IPS-11a (cell line): ENCODE measurements at regions not wholly inside any gene's neighbourhood (a gene's known extent, or its start where the extent isn't known, plus 50 kb on each side); places are given as distances from the start of the nearest gene placed in this dataset.
"Not testable (repeated sequence)": the region's sequence is repeated elsewhere in the genome, so short reads cannot be mapped to it uniquely, and the experiment has no call there.

Source experiments
- H3K4me3 ChIP-seq: one replicate; pipeline ENCODE4 v1.5.1; 2013; ENCODE audit warnings: low read depth, low read length, control low read depth

DNA sequence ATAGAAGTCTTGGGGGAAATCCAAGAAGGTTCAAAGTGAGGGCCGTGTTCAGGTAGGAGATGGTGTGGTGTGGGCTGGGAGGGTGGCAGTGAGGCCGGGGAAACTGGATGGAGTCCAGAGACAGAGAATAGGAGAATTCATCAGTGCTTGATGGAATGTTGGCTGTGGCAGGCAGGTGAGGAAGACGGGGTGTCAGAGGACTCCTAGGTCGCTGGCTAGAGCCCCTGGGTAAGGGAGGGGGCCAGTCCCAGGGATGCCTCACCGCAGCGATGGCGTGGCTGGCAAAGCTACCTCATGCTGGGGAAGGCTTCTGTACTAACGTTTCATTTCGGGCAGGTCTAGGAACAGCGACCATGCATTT, 373.0 kb downstream of the RPS24 start:
- peak overlapping the region; percentile 79 for H3K4me3 ChIP-seq

GRCh38 chr10:78407009-78407711, 373.5 kb downstream of the RPS24 start:
- peak overlapping the region; percentile 79 for H3K4me3 ChIP-seq

DNA sequence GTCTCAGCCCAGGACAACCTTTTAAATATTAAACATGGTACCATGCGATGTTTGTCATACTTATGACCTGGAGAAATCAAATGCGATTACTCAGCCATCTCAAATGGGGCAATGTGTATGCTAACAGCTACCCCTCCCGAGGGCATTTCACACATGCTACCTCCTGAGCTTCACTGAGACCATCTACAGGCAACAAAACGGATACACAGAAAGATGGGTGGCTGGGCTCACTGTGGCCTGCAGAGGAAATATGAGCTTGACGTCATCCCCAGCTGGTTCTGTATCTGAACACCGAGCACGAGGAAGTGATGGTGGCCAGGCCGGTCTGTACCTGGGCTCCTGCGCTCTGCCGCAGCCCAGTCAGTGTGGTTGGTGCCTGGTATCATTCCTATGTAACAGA, 374.3 kb downstream of the RPS24 start:
- no peak overlapping the region for H3K4me3 ChIP-seq

GRCh38 chr10:78408671-78409472, 375.2 kb downstream of the RPS24 start:
- no peak overlapping the region for H3K4me3 ChIP-seq

- no peak overlapping the region for H3K4me3 ChIP-seq
Observed at GRCh38 chr10:78410046-78410965, 376.6 kb downstream of the RPS24 start.

- H3K4me3 ChIP-seq, result no peak overlapping the region
Observed at GRCh38 chr10:78411716-78412115, 378.1 kb downstream of the RPS24 start.

GRCh38 chr10:78412605-78413004, 378.9 kb downstream of the RPS24 start:
- H3K4me3 ChIP-seq, result no peak overlapping the region

- no peak overlapping the region for H3K4me3 ChIP-seq
Observed at GRCh38 chr10:78413076-78414055, 379.7 kb downstream of the RPS24 start.

DNA sequence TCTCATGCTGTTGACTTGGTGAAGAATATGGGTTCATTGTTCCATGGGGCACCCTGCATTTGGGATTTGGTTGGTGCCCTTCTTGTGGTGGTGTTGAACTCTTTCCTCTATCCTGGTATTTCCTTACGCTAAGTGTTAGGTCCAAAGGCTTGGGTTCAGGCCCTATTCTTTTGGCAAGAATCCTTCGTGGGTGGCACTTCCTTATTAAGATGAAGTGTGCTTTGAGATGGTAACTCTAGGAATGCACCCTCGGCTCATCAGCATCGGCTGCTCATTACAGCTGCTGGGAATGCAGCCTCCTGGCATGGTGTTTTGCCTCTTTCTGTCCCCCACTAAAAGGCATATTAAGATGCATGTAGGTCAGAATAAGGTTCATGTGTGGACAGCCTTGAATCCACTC, 380.7 kb downstream of the RPS24 start:
- H3K4me3 ChIP-seq, result no peak overlapping the region

GRCh38 chr10:78415111-78415510, 381.4 kb downstream of the RPS24 start:
- no peak overlapping the region for H3K4me3 ChIP-seq

- H3K4me3 ChIP-seq, result no peak overlapping the region
Observed at GRCh38 chr10:78416031-78417011, 382.7 kb downstream of the RPS24 start.

DNA sequence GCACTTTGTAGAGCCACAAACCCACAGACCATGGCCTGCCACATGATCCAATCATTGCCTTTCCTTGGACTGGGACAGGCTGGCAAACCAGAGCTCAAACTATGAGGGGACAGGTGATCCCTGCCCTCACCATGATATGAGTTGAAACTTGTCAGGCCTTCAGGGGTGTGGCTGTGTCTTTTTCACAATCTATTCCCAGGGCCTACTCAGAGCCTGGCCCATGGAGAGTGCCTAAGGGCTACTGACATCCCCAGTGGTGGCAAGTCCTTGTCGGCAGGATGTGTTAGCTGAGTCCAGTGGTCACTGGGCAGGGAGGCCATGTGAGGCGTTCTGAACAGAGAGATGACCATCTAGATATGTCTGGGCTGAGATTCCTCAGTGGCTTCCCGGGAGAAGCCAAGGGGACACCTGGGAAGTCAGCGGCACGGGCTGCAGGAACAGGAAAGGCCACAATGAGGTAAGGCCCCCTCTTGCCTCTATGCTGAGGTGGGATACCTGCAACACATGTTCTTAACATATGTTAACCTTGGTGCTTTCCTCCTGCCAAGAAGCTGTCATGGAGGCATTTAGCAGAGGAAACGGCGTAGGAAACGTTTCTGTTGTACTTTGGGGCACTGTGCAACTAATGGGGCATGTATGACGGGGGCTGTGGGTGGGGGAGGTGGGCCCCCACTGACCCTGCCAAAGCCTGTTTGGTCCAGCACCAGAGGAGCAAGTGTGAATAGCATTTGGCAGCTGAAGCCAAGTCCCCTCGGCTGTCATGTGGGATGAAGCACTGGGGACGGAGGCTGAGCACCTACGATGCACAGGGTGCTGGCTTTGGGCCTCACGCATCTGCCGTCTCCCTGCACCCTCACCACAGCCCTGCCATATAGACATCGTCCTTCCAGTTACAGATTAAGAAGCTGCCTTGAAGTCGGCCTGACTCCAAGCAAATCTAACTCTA, 384.0 kb downstream of the RPS24 start:
- no peak overlapping the region for H3K4me3 ChIP-seq

- no peak overlapping the region for H3K4me3 ChIP-seq
Observed at GRCh38 chr10:78419481-78420265, 386.0 kb downstream of the RPS24 start.

DNA sequence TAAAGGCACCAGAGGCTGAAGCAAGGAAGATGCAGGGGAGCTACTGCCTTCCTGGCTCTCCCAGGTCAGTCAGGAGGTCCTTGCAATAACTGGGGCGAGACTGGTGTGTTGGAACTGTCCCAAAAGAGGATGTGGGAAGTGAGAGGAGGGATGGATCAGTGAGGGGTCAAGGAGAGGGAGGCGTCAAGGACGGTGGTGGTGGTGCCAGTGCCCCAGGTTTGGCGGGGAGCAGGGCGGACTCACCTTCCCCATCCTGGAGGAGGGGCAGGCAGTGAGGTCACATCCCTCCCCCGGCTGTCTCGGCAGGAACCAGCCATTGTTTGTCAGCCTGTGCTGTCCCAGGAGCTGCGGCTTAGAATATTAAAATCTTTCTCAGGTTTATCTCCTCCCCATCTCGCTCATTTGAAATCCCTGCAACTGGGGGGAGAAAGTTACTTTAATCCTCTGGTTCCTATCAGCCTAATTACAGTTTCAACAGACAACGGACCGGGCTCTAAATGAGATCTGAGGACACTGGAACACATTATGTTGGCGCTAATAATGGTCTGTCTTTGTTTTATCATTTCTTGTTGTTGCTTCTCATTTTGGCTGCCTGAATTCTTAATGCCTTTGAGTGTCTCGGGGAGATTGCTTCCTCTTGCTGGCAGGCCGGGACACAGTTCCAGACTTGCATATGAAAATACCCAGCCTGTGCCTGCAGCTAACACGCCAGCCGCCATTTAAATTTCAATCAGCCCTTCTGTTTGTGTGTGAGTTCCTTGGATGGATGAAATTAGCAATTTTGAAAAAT, 387.5 kb downstream of the RPS24 start:
- no peak overlapping the region for H3K4me3 ChIP-seq

GRCh38 chr10:78424050-78424449, 390.4 kb downstream of the RPS24 start:
- H3K4me3 ChIP-seq, result not testable (repeated sequence)

DNA sequence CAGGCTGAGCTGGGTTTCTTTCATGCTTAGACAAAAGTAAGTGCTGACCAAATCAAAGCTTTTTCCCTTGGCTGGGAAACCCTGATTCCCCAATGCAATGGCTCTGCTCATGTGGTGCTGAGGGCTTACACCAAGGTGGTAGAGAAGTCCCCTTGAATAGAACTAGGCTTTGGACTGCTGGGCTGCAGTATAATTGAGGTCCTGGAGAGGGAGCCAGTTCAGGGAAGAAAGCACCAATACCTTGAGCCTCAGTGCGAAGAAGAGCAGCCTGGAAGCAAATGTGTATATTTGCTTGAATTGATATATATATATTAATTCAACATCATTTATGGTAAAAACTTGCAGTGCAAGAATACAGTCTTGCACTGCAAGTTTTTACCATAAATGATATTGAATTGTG, 391.1 kb downstream of the RPS24 start:
- H3K4me3 ChIP-seq, result no peak overlapping the region
